Activated CD4-positive, CD25-positive, alpha-beta regulatory T cell treated with anti-CD3 and anti-CD28 coated beads, Interleukin-2, amount 50 U/mL, for 24 hours (primary cell): ENCODE measurements at regions not wholly inside any gene's neighbourhood (a gene's known extent, or its start where the extent isn't known, plus 50 kb on each side); places are given as distances from the start of the nearest gene placed in this dataset.

Experiments
- ATAC-seq, 2 donors: fragments of 150-1000 bp; cut with Tn5 transposase; one replicate each; pipeline ENCODE4 v1.10.0; 2021; ENCODE audit warnings: mild to moderate bottlenecking in 1 of 2, moderate library complexity in 1 of 2

- ATAC-seq, result no peak
Measured at GRCh38 chr1:208298593-208299269, 54.5 kb upstream of the PLXNA2 start.

GRCh38 chr1:208300084-208300770 lies 56.0 kb upstream of the PLXNA2 start:
- no peak for ATAC-seq

GRCh38 chr1:208302699-208303238 lies 58.6 kb upstream of the PLXNA2 start:
- no peak for ATAC-seq

GRCh38 chr1:208303743-208304712 lies 59.8 kb upstream of the PLXNA2 start:
- no peak for ATAC-seq

- no peak for ATAC-seq
Measured at GRCh38 chr1:208308221-208308620, 64.0 kb upstream of the PLXNA2 start.

GRCh38 chr1:208309771-208310170 lies 65.6 kb upstream of the PLXNA2 start:
- no peak for ATAC-seq

GRCh38 chr1:208312706-208313105 lies 68.5 kb upstream of the PLXNA2 start:
- no peak for ATAC-seq

GRCh38 chr1:208314431-208314830 lies 70.2 kb upstream of the PLXNA2 start:
- ATAC-seq, result no peak

GRCh38 chr1:208318150-208318734 lies 74.1 kb upstream of the PLXNA2 start:
- no peak for ATAC-seq

GRCh38 chr1:208324005-208324404 lies 79.8 kb upstream of the PLXNA2 start:
- no peak for ATAC-seq

GRCh38 chr1:208326033-208326432 lies 81.8 kb upstream of the PLXNA2 start:
- ATAC-seq, result no peak

- ATAC-seq, result no peak
Measured at GRCh38 chr1:208329300-208329699, 85.1 kb upstream of the PLXNA2 start.

- ATAC-seq, result no peak
Measured at GRCh38 chr1:208332036-208332773, 88.0 kb upstream of the PLXNA2 start.

- no peak for ATAC-seq
Measured at GRCh38 chr1:208332774-208333126, 88.6 kb upstream of the PLXNA2 start.

GRCh38 chr1:208333676-208334075 lies 89.5 kb upstream of the PLXNA2 start:
- ATAC-seq, result no peak

- no peak for ATAC-seq
Measured at GRCh38 chr1:208335371-208336136, 91.4 kb upstream of the PLXNA2 start.

- no peak for ATAC-seq
Measured at GRCh38 chr1:208336137-208336518, 91.9 kb upstream of the PLXNA2 start.

- no peak for ATAC-seq
Measured at GRCh38 chr1:208339911-208340310, 95.7 kb upstream of the PLXNA2 start.

GRCh38 chr1:208343226-208343625 lies 99.0 kb upstream of the PLXNA2 start:
- no peak for ATAC-seq

- no peak for ATAC-seq
Measured at GRCh38 chr1:208344202-208344857, 100.1 kb upstream of the PLXNA2 start.

GRCh38 chr1:208347191-208347590 lies 103.0 kb upstream of the PLXNA2 start:
- ATAC-seq, result no peak
